H1 (cell line): ENCODE measurements at regions not wholly inside any gene's neighbourhood (a gene's known extent, or its start where the extent isn't known, plus 50 kb on each side); places are given as distances from the start of the nearest gene placed in this dataset.

ENCODE experiments used
- SP1 ChIP-seq: IDR thresholded peaks from 2 replicates; pipeline ENCODE4 v1.6.1; 2011; ENCODE audit warnings: low read depth, low read length
- TF ChIP-seq, protein P1 (sequence below), 3 experiments: IDR thresholded peaks; 1 replicate in 2 of 3; 2 replicates in 1 of 3; pipeline versions ENCODE4 v1.5.1 to v1.6.1; 2011; ENCODE audit warnings: low read length in 3 of 3, mild to moderate bottlenecking in 3 of 3, inconsistent platforms in 2 of 3, low read depth in 1 of 3, moderate library complexity in 1 of 3; ENCODE audit not compliant: insufficient read depth in 1 of 3; ENCODE audit errors: control extremely low read depth in 1 of 3

DNA sequence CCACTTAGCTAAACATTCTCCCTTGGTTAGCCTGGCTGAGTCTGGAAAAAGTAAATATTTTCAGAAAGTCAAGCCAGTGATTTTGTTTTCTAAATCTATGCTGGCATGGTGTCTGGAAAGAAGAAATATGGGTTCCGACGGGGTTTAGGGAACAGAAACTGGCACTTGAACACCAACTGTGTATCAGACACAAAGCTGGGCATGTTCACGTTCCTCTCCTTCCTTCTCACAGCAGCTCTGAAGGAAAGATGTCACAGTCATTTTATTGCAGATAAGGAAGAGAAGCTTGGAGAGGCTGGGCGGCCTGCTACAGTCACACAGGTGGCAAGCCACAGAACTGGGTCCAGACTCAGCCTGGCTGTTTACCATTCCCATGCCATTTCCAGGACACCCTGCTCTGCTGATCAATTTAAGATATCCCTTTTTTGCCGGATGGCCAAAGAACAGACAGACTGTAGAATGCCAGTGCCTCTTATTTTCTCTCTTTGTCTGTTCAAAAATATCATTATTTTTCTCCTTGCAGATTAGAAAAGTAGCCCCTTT lies 118.8 kb downstream of the HERPUD2 start (continued):
- TF ChIP-seq, protein P1, sequence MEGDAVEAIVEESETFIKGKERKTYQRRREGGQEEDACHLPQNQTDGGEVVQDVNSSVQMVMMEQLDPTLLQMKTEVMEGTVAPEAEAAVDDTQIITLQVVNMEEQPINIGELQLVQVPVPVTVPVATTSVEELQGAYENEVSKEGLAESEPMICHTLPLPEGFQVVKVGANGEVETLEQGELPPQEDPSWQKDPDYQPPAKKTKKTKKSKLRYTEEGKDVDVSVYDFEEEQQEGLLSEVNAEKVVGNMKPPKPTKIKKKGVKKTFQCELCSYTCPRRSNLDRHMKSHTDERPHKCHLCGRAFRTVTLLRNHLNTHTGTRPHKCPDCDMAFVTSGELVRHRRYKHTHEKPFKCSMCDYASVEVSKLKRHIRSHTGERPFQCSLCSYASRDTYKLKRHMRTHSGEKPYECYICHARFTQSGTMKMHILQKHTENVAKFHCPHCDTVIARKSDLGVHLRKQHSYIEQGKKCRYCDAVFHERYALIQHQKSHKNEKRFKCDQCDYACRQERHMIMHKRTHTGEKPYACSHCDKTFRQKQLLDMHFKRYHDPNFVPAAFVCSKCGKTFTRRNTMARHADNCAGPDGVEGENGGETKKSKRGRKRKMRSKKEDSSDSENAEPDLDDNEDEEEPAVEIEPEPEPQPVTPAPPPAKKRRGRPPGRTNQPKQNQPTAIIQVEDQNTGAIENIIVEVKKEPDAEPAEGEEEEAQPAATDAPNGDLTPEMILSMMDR (IDR thresholded peaks at IDR 0.05; ENCODE audit: control extremely low read depth in 1 of 3, insufficient read depth in 1 of 3, low read depth in 1 of 3, low read length in 3 of 3): no peak
- no peak for TF ChIP-seq SP1
